Esophagus squamous epithelium (tissue), 4 donors: ENCODE measurements at regions not wholly inside any gene's neighbourhood (a gene's known extent, or its start where the extent isn't known, plus 50 kb on each side); places are given as distances from the start of the nearest gene placed in this dataset.

Experiments used
- CTCF ChIP-seq, 6 experiments: fragments of 450-650 bp in 4 of 6; fragments of 200-600 bp in 2 of 6; sonication (generic) in 2 of 6; IDR thresholded peaks; one replicate each; pipeline ENCODE4 v1.5.1; 2016 to 2019; ENCODE audit warnings: antibody characterized with exemption in 6 of 6, mild to moderate bottlenecking in 4 of 6, moderate library complexity in 4 of 6
- POLR2A ChIP-seq, 4 donors: fragments of 450-650 bp; IDR thresholded peaks; one replicate each; pipeline ENCODE4 v1.6.1; 2017; ENCODE audit warnings: antibody characterized with exemption in 4 of 4, mild to moderate bottlenecking in 4 of 4, moderate library complexity in 3 of 4

GRCh38 chr3:110881069-110881468 lies 190.5 kb upstream of the NECTIN3 start:
- no peak for TF ChIP-seq CTCF (IDR thresholded peaks at IDR 0.05)
- no peak for TF ChIP-seq POLR2A (IDR thresholded peaks at IDR 0.05)
